T-helper 1 cell treated with Interleukin-12 subunit alpha and Interleukin-12 subunit beta and Interleukin-4 antibody, amounts not matched to agents 30 μg/mL and 1 μg/mL, for 36 hours (primary cell): ENCODE measurements at regions not wholly inside any gene's neighbourhood (a gene's known extent, or its start where the extent isn't known, plus 50 kb on each side); places are given as distances from the start of the nearest gene placed in this dataset.
"Not testable (repeated sequence)": the region's sequence is repeated elsewhere in the genome, so short reads cannot be mapped to it uniquely, and the experiment has no call there.

ENCODE experiments used
- H3K27ac Mint-ChIP-seq: one replicate; pipeline ENCODE4 v1.8.0; 2021; ENCODE audit warnings: mild to moderate bottlenecking, mixed read lengths
- H3K27me3 Mint-ChIP-seq: one replicate; pipeline ENCODE4 v1.8.0; 2021; ENCODE audit warnings: low read depth, mixed read lengths
- H3K36me3 Mint-ChIP-seq: one replicate; pipeline ENCODE4 v1.8.0; 2021; ENCODE audit warnings: low read depth, mixed read lengths
- H3K4me1 Mint-ChIP-seq: one replicate; pipeline ENCODE4 v1.8.0; 2021; ENCODE audit warnings: low read depth, mixed read lengths
- H3K4me3 Mint-ChIP-seq: one replicate; pipeline ENCODE4 v1.8.0; 2021; ENCODE audit warnings: mild to moderate bottlenecking, moderate library complexity, mixed read lengths
- H3K9me3 Mint-ChIP-seq: one replicate; pipeline ENCODE4 v1.8.0; 2021; ENCODE audit warnings: mixed read lengths

DNA sequence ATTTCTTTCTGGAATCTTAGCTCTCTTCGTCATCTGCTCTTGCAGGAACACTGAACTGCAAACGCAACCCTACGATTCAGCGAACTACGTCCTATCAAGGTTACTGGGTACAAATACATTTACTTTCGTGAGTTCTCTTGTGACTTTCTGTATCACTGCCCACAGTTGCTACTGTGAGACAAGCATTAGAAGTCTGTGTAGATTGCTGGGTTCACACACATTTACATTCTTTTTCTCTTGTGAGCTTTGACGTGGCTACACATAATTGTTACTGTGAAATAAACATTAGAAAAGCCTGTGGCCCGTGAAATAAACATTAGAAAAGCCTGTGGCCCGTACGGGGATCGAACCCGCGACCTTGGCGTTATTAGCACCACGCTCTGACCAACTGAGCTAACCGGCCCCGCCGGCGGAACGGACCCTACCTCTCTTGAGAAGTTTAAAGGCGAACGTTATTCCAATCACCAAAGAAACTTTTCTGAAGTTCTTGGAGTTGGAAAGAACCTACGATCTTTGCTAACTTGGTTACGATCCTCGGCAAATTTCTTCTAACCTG lies 61.2 kb upstream of the ZNF322 start:
- H3K27ac Mint-ChIP-seq, H3K4me1 Mint-ChIP-seq, H3K4me3 Mint-ChIP-seq, H3K9me3 Mint-ChIP-seq, H3K36me3 Mint-ChIP-seq, H3K27me3 Mint-ChIP-seq: not testable (repeated sequence)

DNA sequence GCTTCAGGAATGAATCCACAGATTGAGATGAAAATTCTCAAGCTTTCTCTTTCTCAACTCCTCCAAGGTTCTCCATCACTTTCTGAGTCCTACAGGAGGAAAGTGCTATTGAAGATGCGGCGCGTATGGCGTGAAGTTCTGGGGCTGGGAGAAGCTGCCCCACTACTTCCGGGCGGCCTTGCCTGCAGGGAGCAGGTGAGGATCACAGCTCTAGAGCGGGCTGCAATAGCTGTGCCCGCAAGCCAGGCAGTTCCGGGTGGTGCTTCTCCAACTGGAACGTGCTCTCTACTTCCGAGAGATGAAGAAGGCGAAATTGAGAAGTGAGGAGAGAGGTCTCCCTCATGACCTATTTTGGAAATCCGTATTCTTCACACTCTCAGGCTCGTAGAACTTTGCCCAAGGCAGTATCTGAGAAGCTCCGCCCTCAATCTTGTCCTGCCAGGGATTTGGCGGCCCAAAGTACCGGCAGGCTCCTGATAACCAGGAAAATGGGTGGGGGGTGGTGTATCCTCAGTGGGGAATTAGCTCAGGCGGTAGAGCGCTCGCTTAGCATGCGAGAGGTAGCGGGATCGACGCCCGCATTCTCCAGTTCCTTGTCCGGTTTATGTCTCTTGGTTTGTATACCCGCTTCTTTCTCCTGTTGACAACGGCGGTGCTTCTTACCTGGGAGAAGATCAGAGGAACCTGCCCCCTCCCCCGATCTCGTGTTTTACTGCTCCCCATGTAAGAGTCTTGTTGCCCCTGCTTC lies 70.6 kb upstream of the ZNF322 start:
- H3K4me3 Mint-ChIP-seq, H3K27ac Mint-ChIP-seq, H3K27me3 Mint-ChIP-seq, H3K9me3 Mint-ChIP-seq, H3K4me1 Mint-ChIP-seq, H3K36me3 Mint-ChIP-seq: not testable (repeated sequence)

DNA sequence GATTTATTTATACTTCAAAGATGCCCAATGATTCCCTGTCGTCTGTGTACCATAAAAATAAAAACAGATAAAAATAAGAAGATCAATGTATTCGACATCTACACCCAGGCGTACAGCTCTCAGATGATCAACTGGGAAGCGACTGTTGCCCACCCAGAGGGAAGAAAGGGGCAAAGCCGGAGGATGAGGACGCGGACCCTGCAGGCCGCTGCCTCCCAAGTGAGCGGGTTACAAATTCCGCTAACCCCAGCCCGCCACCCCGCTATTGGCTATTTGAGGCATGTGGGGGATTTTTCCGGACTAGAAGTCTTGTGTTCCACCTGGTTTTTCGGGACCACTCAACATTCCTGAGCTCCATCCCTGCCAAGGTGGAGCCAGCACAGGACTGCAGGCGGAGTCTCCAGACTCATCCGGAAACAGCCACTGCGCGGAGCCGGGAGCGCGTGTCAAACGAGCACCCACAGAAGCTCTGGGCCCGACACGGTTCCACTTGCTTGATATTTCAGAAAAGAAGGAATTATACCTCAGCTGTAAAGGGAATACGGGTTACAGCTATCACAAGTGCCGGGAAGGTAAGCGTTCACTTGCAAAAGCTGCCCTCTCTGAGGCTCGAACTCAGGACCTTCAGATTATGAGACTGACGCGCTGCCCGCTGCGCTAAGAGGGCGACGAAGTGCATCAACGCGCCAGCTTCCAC lies 75.4 kb upstream of the ZNF322 start:
- not testable (repeated sequence) for H3K27ac Mint-ChIP-seq, H3K27me3 Mint-ChIP-seq, H3K4me3 Mint-ChIP-seq, H3K36me3 Mint-ChIP-seq, H3K4me1 Mint-ChIP-seq, H3K9me3 Mint-ChIP-seq

DNA sequence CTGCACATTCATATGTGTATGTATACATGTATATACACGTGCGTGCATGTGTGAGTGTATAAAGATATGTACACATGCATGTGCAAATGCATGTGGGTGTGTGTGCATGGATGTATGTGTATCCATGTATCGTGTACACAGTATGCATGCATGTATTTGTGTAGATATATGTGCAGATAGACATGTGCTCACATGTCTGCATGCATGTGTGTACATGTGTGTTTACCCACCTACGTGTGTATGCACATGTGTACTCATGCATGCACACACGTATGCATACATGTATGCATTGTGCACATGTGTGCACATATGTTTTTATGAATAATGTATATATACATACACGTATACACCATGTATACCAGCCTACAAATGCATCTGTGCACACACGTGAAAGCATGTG lies 80.3 kb upstream of the ZNF322 start:
- Mint-ChIP-seq H3K9me3 (peaks cover 17% of the 10 kb centered on the region), H3K36me3 (peaks cover 4% of the 10 kb centered on the region), H3K27ac (no peak overlapping the region), H3K4me1 (peaks cover 3% of the 10 kb centered on the region), H3K4me3 (no peak overlapping the region), H3K27me3 (peaks cover 33% of the 10 kb centered on the region)

DNA sequence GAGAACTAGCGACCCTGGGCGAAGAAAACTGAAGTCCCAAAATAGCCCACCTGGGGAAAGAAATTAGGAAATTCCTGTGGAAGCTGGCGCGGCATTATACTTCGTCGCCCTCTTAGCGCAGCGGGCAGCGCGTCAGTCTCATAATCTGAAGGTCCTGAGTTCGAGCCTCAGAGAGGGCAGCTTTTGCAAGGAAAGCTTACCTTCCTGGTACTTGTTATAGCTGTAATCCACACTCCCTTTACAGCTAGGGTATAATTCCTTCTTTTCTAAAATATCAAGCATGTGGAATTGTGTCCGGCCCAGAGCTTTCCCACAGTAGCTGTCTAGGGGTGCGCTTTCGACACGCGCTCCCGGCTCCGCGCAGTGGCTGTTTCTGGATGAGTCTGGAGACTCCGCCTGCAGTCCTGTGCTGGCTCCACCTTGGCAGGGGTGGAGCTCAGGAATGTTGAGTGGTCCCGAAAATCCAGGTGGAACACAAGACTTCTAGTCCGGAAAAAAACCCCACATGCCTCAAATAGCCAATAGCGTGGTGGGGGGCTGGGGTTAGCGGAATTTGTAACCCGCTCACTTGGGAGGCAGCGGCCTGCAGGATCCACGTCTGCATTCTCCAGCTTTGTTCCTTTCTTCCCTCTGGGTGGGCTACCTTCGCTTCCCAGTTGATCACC lies 83.7 kb upstream of the ZNF322 start:
- H3K36me3 Mint-ChIP-seq: peaks cover 4% of the 10 kb centered on the region
- H3K27me3 Mint-ChIP-seq: peaks cover 52% of the 10 kb centered on the region
- no peak overlapping the region for H3K4me3 Mint-ChIP-seq
- H3K4me1 Mint-ChIP-seq: peaks cover 3% of the 10 kb centered on the region
- H3K27ac Mint-ChIP-seq: no peak overlapping the region
- peaks cover 22% of the 10 kb centered on the region for H3K9me3 Mint-ChIP-seq

DNA sequence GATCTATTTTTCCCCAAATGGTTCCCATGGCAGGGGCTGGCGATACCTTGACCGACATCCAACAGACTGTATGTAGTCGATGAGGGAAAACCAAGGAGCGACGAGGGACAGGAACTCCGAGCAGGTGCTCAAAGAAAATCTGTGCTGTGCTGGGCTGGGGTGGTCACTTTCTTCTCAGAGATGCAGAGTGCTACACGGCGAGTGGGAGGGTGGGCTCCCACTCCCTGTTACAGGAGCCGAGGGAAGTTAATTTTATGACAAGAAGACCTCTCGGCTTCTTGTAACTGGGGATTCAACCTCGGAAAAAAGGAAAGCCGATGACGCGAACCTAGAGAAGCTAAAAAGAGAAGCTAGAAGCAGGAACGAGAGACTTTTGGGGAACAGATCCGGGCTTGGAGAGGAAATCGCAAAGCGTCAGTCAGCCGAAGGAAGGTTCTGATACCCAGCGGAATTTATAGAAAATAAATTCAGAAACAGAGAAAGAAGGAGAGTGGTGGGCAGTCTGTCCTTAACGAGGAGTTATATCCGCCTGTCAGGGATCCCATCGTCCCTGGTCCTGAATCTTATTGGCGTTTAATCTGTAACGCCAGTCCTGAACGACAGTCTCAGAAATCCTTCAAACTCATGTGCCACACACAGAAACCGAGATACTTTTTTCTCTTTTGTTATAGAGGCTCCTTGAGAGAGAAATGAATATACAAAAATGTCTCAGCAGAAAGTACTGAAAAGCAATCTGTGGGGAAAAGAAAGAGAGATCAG lies 84.6 kb upstream of the ZNF322 start:
- H3K36me3 Mint-ChIP-seq: peaks cover 4% of the 10 kb centered on the region
- peaks cover 58% of the 10 kb centered on the region for H3K27me3 Mint-ChIP-seq
- H3K27ac Mint-ChIP-seq: no peak overlapping the region
- peaks cover 5% of the 10 kb centered on the region for H3K4me1 Mint-ChIP-seq
- H3K4me3 Mint-ChIP-seq: no peak overlapping the region
- H3K9me3 Mint-ChIP-seq: peaks cover 22% of the 10 kb centered on the region

DNA sequence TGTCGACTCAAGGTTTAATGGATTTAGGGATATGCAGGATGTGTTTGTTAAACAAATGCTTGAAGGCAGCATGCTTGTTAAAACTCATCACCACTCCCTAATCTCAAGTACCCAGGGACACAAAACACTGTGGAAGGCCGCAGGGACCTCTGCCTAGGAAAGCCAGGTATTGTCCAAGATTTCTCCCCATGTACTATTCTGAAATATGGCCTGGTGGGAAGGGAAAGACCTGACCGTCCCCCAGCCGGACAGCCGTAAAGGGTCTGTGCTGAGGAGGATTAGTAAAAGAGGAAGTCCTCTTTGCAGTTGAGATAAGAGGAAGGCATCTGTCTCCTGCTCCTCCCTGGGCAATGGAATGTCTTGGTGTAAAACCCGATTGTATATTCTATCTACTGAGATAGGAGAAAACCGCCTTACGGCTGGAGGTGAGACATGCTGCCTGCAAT lies 85.3 kb upstream of the ZNF322 start:
- H3K4me1 Mint-ChIP-seq, H3K27ac Mint-ChIP-seq, H3K36me3 Mint-ChIP-seq, H3K4me3 Mint-ChIP-seq: not testable (repeated sequence)
- Mint-ChIP-seq H3K9me3 (peaks cover 19% of the 10 kb centered on the region), H3K27me3 (peaks cover 58% of the 10 kb centered on the region)

DNA sequence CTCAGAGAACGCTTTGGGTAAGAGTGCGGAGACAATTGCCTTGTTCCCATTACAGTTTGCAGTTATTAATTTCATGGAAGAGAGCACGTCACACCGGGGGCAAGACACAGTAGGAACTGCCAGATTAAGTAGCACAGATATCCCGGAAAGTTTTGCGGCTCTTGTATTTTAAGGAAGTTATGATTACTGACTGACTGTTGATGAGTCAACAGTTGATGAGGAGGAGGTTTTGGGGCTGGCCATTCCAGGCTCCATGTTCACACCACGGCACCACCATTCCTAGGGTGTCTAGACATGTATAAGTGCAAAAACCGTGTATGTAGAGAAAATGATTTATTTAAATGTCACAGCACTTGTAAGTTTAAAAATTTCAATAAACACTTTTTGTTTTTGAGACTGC lies 86.4 kb upstream of the ZNF322 start:
- Mint-ChIP-seq H3K9me3 (peaks cover 19% of the 10 kb centered on the region), H3K27me3 (peaks cover 58% of the 10 kb centered on the region)
- not testable (repeated sequence) for H3K4me3 Mint-ChIP-seq, H3K27ac Mint-ChIP-seq, H3K4me1 Mint-ChIP-seq, H3K36me3 Mint-ChIP-seq

DNA sequence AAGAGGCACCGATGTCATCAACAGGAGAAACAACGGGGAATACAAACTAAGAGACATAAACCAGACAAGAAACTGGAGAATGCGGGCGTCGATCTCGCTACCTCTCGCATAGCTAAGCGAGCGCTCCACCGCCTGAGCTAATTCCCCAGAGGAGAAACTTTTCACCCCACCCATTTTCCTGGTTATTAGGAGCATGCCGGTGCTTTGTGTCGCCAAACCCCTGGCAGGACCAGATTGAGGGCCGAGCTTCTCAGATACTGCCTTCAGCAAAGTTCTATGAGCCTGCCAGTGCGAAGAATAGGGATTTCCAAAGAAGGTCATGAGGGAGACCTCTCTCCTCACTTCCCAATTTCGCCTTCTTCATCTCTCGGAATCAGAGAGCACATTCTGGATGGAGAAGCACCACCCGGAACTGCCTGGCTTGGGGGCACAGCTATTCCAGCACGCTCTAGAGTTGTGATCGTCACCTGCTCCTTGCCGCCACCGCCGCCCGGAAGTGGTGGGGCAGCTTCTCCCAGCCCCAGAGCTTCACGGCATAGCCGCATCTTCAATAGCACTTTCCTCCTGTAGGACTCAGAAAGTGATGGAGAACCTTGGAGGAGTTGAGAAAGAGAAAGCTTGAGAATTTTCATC lies 89.7 kb upstream of the ZNF322 start:
- H3K4me1 Mint-ChIP-seq, H3K4me3 Mint-ChIP-seq, H3K36me3 Mint-ChIP-seq, H3K9me3 Mint-ChIP-seq, H3K27ac Mint-ChIP-seq: not testable (repeated sequence)
- peaks cover 35% of the 10 kb centered on the region for H3K27me3 Mint-ChIP-seq

DNA sequence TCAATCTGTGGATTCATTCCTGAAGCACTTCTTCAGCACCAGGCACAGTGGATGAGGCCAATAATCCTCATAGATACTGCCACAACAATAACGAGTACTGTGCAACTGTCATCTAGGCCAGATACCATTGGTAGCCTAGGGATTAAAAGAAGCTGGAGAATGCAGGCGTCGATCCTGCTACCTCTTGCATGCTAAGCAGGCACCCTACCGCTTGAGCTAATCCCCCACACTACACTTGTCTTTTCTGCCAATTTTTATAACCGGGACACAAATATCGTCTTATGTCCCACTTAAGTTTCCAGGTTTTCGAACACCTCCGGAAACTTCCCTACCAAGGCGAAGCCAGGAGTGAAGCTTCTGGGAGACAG lies 90.2 kb upstream of the ZNF322 start:
- H3K4me1 Mint-ChIP-seq, H3K27ac Mint-ChIP-seq, H3K4me3 Mint-ChIP-seq, H3K9me3 Mint-ChIP-seq, H3K36me3 Mint-ChIP-seq: not testable (repeated sequence)
- H3K27me3 Mint-ChIP-seq: peaks cover 33% of the 10 kb centered on the region

DNA sequence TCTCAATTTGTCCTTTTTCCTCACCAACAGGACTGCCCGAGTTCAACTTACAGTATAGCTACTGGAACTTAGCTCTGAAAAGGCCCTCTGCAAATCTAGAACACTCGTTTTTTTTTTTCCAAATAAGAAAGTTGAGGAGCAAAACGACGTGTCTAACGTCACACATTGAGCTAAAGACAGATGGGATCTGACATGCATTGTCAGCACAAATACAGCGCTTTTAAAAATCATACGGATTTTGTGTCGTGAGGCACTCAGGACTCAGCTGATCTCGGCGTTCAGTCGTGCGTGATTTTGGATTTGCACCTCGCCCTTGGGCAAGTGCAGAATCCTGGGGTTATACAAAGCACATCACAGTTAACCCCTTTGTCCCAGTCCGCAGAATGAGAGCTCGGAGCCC lies 94.7 kb upstream of the ZNF322 start:
- Mint-ChIP-seq H3K4me1 (no peaks in the 10 kb centered on the region), H3K9me3 (peaks cover 5% of the 10 kb centered on the region), H3K27me3 (peaks cover 21% of the 10 kb centered on the region), H3K27ac (no peak overlapping the region), H3K4me3 (no peak overlapping the region), H3K36me3 (no peaks in the 10 kb centered on the region)

DNA sequence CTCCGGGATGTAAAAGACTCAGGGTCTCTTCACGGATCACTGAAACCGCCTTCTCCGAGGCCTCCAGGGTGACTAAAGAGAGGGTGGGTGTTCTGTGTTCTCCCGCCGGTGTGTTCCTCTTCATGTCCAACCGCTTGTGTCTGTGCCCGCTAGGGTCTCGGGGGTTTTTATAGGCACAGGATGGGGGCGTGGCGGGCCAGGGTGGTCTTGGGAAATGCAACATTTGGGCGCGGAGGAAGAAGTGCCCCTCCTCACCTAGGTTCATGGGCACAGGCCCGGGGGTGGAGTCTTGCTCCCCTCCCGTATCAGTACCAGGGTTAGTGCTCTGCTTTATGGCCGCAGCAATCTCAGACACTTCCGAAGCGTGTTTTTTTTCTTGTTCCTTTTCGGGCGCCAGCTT lies 95.3 kb upstream of the ZNF322 start:
- not testable (repeated sequence) for H3K4me3 Mint-ChIP-seq, H3K4me1 Mint-ChIP-seq, H3K9me3 Mint-ChIP-seq, H3K36me3 Mint-ChIP-seq
- peak overlapping the region; percentile 63 for H3K27ac Mint-ChIP-seq
- H3K27me3 Mint-ChIP-seq: peaks cover 21% of the 10 kb centered on the region

DNA sequence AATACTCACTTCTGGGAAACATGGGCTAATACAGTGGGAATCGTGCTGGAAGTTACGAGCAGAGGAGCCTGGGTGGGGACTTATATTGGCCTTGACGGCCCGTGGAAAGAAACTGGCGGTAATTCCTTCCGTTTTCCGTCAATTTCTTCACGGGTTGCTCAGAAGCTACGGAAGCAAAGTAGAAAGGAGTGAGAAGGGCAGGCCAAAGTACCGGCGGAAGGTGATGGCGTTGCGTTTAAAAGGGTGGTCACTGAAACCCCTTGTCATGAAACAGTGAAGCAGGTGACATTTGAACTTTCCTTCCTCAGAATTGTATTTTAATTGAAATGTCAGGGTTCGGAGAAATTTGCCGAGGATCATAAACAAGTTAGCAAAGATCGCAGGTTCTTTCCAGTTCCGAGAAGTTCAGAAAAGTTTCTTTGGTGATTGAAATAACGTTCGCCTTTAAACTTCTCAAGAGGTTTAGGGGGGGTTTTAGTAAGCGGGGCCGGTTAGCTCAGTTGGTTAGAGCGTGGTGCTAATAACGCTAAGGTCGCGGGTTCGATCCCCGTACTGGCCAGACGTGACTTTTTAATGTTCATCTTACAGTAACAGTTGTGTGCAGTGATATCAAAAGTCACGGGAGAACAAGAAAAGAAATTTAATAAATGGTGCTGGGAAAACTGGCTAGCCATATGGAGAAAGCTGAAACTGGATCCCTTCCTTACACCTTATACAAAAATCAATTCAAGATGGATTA lies 96.7 kb upstream of the ZNF322 start:
- H3K36me3 Mint-ChIP-seq, H3K9me3 Mint-ChIP-seq, H3K4me1 Mint-ChIP-seq, H3K27ac Mint-ChIP-seq, H3K4me3 Mint-ChIP-seq: not testable (repeated sequence)
- peaks cover 21% of the 10 kb centered on the region for H3K27me3 Mint-ChIP-seq
